Inflammatory macrophage (primary cell): ENCODE measurements at regions not wholly inside any gene's neighbourhood (a gene's known extent, or its start where the extent isn't known, plus 50 kb on each side); places are given as distances from the start of the nearest gene placed in this dataset.

ENCODE experiments used
- DNase-seq, 2 donors: peaks; one replicate each; pipeline ENCODE4 v3.0.0-alpha.2; 2020 to 2022

DNA sequence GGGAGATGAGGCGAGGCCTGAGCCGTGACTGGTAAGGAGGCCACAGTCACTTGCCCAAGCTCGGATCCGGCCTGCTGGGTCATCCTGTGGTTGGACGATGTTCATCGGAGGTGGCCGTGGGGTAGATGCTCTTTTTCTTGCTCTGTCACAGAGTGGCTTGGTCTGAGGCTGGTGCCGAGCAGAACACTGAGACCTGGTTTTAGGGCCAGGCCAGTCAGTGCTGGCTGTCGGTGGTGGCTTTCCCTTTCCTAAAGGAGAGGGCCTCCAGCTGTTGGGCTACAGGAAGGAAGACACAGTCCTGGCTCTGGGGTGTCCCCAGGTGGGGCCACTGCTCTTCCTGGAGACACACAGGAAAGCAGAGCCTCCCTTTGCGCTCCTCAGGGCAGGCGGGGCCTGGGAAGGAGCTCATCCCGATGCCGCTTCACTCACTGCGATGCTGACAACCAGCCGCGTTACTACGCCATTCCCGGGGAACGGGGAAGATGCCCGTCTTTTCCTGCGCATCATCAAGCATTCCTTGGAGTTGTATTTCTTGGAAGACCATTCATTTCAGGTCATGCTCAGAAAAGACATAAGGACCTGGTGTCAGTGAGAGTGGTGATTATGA is 254.8 kb upstream of the IRX4 start:
- no peak for DNase-seq

DNA sequence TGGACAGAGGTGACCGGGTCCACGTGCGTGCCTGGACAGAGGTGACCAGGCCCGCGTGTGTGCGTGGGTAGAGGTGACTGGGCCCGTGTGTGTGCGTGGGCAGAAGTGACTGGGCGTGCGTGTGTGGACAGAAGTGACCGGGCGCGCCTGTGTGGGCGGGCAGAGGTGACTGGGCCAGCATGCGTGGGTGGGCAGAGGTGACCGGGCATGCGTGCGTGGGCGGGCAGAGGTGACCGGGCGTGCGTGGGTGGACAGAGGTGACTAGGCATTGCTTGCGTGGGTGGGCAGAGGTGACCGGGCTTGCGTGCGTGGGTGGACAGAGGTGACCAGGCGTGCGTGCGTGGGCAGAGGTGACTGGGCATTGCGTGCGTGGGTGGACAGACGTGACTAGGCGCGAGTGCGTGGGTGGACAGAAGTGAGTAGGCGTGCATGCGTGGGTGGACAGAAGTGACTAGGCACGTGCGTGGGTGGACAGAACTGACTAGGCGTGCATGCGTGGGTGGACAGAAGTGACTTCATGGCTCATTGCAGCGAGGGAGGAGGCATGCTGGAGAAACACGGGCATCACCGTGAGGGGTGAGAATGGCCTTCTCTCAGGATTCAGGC is 254.1 kb upstream of the IRX4 start:
- no peak for DNase-seq

DNA sequence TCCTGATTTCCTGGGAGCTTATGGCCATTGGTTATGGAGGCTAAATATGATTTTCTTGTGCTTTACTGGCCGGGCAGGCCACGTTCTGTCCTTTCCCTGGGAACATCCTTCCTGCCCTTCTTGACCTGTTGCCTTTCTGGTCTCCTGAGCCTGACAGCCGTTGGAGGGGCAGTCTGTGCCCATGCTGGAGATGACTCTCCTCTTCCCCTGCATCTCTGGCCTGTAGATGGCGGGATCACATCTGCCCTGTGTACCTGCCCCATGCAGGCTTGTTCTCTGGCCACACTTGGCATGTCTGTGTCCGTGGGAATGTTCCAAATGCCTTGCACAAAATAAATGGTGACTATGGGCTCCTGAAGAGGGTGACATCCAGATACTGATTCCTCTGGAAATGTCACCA is 253.1 kb upstream of the IRX4 start:
- DNase-seq = no peak

DNA sequence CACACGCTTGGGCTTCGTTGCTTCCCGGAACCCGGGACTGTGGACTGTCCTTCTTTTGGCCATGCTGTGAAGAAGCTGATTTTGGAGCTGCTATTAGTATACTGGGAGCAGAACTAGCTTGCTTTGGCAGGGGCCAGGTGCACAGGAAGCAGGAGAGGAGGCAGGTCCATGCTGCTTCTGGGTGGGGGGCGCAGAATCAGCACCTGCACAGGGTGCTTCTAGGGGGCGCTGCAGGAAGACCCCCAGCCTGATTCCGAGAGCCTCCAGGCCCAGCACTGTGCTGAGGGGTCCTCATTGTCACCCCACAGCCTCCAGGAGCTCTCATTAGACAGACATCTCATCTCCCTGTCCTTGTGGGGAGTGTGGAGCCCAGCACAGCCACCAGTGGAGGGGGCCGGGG is 252.6 kb upstream of the IRX4 start:
- no peak for DNase-seq

DNA sequence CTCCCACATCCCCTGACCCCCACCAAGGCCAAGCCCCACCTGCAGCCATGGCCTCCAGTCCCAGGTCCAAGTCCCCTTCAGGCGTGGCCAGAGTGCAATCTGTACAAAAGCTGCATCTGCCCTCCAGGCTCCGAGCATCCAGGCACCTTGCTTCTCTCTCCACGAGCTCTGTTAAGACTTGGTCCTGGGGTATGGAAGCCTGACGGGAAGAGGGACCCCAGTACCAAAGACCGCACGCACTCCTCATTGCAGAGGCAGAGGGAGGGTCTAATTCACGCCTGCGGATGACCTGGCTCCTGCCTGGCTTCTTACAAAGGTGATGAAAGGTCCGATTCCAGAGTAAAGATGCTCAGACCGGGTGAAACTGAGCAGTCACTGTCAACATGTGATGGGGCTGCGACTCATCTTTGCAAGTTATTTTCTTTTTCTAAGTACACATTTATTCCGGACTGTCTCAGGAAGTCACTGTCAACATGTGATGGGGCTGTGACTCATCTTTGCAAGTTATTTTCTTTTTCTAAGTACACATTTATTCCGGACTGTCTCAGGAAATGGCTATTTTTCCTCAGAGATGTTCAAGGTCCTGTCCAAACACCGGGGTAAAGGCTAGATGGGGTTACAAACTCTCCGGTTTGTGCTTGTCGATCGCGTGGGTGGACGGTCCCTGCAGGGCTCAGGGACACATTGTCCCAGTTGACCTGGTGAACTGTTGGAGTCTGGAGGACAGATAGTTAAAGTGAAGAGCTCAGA is 252.0 kb upstream of the IRX4 start:
- no peak for DNase-seq

DNA sequence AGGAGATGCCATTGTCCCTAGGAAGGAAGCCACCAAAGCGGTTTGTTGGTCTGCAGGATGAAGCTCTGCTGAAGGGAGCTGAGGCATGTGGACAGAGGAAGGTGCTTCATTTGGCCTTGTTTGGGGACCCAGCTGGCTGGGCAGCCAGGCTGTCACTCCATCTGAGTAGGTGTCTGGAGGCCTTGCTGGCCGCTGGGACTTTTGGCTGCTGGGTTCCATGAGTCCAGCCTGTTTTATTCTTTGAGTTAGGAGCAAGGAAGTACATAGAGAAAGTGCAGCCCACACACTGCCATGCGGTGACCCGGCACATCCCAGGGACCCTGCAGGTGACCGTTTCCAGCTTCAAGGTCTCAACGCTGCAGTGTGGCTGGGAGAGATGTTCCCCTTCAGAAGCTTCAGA is 251.2 kb upstream of the IRX4 start:
- no peak for DNase-seq

DNA sequence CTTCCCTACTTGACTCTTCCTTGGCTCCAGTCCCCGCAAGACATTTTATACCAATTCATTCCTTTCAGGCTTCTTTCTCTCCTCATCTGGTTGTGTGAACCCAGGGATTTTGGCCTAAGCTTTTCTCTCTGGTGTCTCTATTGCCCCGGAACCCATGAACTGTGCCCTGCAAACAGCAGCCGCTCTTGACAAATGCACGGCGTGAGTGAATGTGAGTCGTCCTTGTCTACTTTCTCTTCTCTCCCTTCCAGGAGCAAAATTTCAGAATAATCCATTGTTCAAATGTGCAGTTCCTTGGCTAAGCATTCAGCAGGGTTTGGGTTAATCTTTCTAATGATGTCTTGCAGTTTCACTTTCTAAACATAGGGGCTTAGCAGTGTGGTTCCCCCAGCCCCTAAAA is 250.4 kb upstream of the IRX4 start:
- DNase-seq = no peak

DNA sequence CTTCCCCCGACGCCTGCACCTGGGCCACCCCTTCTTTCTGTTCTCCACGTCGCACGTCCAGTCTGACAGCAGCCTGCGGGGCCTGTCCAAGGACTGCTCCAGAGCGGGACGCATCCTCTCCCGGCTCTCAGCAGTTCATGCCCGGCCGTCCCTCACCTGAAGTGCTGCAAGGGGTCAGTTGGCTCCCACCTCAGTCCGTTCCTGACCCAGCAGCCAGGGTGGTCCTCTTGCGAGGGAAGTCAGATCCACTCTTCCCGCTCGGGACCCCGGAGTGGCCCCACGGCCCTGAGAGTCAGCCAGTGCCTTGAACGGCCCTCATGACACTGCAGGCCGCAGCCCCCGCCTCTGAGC is 249.7 kb upstream of the IRX4 start:
- no peak for DNase-seq

DNA sequence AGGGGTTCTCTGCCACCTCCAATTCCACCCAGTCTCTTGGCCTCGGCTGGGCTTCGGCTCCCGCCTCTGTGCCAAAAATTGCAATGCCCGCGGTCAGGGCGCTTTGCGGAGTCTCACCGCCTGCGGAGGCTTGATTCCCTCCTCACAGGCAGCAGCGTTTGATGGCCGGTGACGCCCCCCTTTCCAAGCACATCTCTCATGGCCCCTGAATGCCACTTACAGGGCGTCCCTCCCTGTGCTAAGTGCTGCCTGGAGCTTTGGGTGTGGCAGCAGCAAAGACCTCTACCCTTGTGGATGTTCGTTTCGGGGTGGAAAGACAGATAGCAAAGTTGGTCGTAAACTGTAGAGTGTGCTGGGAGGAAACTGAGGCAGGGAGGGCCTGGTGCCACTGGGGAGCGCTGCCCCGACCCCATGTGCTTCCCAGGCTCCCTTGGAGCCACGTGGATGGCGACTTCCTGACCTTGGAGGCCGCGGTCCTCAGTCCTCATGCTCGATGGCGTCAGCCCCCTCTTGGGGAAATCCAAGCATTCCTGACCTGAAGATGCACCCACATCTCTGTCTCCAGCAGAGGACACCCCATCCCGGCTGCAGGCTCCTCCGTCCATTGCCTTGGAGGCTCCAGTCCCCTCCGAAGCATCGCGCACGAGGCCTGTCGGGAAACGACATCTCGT is 249.2 kb upstream of the IRX4 start:
- no peak for DNase-seq

DNA sequence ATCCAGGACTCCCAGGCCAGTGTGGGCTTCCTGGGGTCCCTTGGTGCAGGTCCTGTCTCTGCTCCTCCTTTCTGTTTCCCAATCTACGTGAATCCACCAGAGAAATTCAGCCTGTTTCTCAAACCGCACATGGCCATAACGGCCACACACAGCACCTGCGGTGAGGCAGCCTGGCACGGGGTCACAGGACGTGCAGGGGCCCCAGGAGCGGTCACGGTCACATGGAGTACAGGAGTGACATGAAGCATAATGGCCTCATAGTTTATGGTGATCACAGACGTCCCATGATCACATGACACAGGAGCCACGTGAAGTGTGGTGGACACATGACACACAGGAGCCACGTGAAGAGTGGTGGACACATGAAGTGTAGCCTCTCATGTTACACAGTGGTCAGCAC is 248.5 kb upstream of the IRX4 start:
- no peak for DNase-seq

DNA sequence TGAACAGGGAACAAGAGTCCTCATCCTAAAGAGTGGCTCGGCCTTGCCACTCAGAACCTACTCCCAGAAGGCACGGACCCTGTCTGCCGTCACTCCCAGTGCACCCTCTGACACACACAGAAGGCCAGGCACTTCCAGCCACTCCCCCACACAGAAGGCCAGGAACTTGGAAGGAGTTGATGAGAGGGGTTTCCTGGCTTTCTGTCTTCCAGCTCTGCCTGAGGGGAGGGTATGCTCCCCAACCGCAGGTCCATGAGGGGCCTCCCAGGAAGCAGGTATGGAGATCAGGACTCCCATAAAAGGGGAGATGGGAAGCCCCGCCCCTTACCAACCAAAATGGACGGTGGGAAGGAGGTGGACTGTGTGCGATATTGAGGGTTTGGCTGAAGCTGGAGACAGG is 247.6 kb upstream of the IRX4 start:
- no peak for DNase-seq

DNA sequence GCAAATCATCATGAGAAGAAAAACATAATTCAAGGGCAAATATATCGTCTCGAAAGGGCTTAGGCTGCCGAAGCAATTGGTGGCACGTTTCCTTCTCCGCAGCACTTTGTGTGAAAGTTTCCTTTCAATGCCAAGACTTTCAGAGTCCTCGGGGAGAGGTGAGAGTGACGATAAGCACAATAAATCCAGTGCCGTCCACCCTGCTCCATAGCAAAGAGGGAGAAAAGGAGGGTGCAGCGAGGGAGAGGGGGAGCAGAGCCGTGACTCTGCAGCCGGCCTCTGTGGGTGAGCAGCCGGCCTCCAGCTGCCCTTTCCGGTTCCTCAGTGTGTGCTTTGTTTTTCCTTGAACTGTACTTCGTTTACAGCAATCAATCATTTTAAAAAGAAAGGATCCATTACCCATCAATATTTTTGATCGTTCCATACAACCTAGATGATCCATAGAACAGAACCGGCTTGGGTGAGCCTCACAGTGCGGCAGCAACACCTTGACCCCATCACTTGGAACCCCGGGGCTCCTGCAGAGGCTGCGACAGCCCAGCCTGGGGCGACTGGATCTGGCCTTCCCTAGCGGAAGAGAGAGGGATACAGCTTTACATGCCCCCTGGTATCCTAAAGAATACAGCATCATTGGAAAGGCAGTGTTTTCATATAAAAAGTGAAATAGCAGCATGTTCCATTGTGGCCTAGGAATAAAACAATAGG is 247.0 kb upstream of the IRX4 start:
- DNase-seq = no peak

DNA sequence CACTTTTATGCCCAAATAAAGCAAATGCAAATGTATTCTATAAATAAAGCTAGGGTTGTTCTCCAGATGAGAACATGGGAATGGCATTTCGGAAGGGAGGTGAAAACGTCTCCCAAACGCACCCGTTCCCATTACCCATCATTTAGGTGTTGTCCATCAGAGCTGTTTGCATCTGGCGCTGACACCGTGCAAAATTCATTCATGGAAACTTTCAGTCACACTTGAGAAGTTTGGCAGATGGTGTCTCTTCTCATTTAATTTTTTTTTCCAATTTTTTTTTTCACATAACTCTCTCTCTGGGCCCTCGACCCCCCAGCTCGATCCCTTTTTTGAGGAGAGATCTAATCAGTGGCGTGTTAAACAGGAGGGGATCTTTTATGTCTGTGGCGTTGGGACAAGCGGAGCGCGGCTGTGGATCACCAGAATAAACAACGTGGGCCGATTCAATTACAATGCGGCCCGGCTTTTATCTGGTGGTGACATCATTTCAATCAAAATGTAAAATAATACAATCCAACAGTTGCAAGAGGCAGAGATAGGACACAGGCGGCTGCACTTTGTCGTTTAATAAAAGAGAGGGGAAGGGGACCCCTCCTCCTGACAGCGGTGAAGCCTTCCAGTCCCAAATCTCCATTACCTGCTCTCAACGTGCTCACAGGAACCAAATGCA is 246.1 kb upstream of the IRX4 start:
- DNase-seq = no peak

DNA sequence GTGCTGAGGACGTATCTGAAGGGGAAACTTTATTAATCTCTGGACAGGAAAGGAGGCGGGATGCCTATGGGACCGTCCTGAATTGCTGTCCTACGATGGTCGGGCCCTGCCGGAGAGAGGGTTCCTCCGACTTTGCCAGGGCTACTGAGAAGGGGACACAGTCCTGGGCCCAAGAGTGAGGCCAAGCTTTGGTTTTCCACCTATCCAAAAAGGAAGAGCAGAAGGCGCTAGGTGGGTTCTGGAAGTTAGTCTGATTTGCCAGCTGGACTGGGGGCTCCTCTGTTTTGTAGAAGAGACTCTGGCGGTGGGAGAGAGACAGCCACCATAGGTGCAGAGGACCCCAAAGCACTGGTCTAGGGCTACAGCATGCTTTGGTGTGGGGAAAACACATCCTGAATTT is 243.8 kb upstream of the IRX4 start:
- no peak for DNase-seq

DNA sequence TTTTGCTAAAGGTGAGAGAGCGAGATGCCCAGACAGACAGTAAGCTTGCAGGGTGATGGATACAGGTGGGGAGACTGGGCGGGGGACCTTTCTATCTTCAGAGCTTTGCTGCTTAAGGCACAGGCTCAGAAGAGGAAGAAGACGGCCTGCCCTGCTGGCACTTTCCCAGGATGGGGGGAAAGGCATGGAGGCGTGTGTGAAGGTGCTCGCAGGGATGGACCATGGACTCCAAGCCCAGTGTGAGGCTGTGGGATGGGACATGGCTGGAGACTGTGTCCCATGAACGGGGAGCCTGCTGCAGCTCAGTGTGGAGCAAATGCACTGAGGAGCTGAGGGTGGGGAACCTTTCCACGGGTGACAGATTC is 243.2 kb upstream of the IRX4 start:
- no peak for DNase-seq

DNA sequence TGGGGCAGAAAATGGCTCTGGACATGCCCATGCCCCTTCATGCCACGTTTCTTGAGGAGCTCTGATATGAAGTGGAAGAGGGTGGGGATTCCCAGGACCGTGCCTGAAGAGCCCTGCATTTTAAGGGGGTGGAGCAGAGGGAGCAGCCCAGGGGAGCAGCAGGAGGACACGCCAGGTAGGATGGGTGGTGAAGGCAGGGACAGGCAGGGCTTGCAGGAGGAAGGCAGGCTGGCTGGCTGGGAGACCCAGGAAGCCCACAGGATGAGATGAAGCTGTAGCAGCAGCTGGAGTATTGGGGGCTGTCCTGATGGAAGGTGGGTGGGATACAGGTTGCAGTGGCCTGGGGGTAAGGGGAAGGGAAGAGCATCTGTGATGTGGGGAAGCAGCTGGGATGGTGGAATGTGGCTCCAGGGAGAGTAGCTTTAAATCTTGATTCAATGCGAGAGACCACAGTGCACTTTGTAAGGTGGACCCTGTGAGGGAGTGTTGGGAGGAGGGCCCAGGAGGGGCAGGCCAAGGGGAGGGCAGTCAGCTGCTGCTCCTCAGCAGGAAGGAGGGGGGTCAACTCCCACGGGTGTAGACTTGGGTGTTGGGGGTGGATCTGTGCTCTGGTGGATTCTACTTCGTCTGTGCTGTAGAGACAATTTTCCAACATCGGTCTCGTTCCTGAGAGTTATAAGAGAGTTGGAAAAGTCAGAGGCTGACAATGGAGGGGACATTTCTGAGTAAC is 242.6 kb upstream of the IRX4 start:
- DNase-seq = no peak

DNA sequence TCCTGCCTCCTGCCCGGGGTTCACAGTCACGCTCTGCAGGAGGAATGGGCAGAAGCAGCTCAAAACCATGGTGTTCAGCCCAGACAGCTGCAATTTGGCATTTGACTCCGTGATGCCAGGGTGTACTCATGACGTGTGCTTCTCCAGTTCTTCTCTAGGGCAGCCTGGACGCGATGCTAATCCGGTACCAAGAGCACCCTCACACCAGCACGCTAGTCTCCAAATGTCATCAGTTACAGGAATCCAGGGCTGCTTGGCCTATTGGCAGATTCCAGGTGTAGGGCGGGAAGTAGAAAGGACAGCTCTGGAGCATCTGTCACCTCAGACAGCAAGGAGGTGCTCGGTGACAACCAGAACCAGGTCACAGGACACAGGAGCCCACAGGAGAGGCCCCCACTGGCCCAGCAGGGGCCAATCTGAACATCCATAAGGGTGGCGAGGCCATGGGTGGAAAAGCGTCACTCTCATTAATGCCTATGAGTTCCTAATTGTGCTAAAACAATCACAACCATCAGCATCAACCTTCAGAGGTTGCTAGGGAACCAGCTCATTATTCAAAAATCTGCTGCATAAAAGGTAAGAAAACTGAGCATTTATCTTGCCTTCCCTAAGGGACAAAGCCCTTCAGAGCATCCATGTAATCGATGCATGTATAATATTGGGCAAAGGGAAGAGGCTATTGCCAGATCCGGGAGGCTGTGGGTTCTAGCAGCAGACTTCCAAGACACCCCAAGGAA is 241.9 kb upstream of the IRX4 start:
- no peak for DNase-seq

DNA sequence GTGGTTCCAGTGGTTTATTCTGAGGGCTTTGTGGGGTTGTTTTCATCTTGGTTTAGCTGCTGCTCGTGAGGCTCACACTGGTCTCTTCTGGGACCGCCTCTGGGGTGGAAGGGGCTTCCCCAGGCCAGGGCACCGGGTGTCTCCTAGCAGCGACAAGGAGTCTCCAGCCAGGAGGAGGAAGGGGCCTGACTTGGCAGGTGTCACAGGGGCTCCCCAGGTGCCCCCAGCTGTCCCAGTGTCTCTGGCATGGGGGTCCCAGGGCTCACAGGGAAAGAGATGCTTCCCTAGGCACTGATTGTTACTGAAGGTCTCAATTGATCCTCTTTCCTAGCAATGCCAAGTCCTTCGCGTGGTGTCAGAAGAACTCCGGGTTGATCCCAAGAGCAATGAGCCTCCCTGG is 241.1 kb upstream of the IRX4 start:
- no peak for DNase-seq

DNA sequence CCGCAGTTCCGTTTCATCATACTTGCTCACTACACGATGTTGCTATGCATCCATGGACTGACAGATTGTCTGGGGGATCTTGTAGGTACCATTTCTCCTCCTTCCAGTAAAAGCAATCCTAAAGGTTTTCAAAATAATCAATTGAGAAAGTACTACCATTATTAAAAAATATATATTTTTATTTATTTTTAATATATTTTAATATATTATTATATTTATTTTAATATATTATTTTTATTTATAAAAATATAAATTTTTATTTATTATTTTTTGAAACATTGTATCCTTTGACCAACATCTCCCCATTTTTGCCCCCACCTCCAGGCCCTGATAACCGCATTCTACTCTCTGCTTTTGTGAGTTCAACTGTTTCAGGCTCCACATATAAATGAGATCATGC is 237.6 kb upstream of the IRX4 start:
- DNase-seq = no peak

DNA sequence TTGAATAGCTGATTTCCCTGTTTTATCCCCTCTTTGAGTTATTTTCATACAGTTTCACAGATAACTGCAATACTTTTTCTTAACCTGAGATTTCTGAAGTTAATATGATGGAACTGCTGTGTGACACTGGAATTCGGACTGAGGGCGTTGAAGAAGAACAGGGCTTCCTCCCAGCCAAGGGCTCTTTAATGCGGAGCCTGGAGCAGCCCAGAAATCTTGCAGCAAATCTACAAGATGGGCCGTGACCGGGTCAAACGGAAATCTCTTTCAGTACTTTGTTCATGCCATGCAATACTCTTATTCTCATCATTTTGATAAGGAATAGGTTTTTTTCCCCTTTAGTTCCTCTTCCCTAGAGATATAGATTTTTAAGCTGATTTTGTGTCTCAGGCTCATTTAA is 236.8 kb upstream of the IRX4 start:
- DNase-seq = no peak

DNA sequence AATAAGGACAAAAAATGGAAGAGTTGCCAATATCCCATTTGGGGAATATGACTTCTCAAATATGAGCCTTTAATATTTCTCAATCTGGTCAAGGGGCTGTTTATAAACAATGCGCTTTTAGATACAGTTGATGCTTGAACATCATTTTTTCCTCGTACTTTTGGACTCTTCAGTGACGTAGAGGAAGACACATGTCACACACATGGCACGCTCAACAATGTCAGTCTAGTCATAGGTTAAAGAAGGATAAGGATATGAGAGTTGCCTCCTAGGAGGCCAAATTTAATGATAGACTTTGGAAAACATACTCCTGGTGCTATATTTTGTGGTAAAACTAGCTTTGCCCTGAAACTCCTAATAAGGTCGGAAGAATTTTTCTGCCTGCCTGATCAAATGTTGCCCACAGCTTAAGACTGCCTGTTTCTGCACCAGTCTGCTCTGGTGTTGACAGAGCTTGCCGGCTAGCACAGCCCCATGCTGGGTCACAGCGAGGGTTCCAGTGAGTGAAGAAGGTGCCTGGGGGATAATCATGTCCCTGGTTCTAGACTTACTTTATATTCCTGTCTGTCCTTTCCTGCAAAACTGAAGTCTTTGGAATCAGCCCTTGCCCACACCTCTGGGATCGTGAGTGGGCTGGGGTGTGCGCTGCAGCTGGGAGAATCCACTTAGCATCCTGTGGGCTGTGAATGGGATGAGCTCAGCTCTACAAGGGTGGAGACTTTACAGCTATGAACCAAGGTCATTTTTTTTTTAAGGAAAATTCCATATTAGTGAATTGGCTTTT is 230.8 kb upstream of the IRX4 start:
- DNase-seq = no peak
